Mesenteric fat pad (tissue), 1 donor: ENCODE measurements at regions not wholly inside any gene's neighbourhood (a gene's known extent, or its start where the extent isn't known, plus 50 kb on each side); places are given as distances from the start of the nearest gene placed in this dataset.
"Not testable (repeated sequence)": the region's sequence is repeated elsewhere in the genome, so short reads cannot be mapped to it uniquely, and the experiment has no call there.

ENCODE experiments used
- DNase-seq: peaks from one replicate; pipeline ENCODE4 v3.0.0-alpha.2; 2020; ENCODE audit warnings: low spot score
- donor health status: DM: yes; HTN: yes; CAD: no.

DNA sequence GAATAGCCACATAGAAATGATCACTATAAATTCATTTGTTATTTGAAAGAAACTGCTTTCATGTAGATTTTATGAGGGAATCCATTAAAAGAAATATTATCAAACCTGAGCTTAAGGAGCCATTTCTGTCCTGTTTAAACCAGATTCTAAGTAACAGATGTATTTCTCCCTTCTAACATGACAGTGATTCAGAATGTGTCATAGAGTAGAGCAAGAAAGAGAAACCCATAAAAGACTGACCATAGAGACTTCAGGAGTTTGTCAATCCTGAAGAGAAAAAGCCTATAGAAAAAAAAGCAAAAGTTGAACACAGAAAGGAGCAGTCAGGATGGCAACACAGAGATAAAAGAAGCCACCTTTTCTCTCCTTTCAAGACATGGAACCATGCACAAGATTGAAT, 390.6 kb downstream of the PRIM2 start:
- DNase-seq, result not testable (repeated sequence)

DNA sequence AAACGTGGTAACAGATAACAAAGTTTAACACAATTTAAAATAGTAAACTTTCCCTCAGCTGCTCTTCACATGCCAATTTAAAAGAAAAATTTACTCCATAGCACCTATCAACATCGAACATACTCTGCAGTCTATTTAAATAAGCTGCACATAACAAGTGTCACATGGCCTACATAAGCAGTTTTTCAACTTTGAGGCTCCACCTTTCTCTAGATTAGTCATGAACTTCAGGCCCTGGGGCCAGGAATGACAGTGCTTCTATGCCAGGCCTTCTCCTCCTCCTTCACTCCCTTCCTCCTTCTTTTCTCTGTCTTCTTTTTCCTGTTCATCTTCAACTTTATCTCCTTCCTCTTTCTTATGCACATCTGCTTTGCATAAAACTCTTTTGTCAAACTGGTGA, 405.1 kb downstream of the PRIM2 start:
- not testable (repeated sequence) for DNase-seq

DNA sequence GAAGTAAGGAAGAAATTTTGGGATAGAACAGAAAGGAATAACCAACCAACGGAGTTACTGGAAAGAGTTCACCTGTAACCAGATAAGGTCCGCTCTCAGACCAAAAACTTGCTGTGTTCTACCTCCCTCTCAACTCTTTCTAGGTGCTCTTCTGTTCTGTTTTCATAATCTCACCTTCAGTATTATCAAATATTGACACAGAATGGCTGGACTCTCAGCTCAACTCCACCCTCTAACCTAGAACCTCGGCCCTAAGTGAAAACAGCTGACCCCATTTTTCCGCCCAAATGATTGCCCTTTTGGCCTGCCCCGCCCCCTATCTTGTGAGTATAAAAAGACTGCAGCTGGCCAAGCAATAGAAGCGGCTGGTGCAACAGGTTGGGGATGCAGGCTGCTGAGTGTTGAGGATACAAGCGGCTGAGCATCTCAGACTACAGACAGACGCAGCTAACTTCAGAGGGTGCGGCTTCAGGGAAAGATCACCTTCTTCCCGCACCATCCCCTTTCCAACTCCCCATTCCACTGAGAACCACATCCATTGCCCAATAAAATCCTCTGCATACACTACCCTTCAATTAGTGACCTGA, 406.5 kb downstream of the PRIM2 start:
- DNase-seq, result not testable (repeated sequence)

DNA sequence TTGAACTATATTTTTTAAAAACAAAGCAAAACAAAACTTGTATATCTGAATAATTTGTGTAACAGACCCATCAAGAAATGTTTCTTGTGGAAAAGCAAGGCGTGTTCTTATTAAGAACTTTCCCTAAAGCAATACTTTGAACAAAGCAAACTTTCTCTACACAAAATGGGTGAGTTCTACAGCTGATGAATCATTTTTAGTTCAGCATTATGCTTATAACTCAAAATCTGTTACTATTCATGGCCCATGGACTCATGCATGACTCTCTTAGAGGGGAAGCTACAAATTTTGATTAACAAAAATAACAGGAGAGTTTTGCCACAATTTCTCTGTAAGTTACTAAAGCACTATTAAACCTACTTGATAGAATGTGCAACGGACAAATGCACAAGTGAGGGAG, 412.0 kb downstream of the PRIM2 start:
- DNase-seq, result not testable (repeated sequence)

DNA sequence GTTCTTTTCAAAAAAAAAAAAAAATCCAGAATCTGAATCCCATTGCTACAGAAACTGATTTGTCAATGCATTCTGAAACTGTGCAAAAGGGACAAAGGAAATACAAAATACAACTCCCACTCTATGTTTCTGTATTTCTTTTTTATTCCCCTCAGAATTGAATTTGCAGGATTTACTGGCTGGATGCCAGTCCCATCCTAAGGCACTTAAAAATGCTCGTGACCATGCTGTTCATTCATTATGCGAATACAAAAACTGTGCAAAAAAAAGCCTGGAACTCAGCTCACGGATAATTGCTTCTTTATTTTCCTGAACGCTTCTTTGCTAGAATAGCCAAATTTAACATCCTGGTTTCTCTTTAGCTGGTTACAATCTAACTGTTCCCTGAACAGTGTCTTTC, 413.3 kb downstream of the PRIM2 start:
- not testable (repeated sequence) for DNase-seq

DNA sequence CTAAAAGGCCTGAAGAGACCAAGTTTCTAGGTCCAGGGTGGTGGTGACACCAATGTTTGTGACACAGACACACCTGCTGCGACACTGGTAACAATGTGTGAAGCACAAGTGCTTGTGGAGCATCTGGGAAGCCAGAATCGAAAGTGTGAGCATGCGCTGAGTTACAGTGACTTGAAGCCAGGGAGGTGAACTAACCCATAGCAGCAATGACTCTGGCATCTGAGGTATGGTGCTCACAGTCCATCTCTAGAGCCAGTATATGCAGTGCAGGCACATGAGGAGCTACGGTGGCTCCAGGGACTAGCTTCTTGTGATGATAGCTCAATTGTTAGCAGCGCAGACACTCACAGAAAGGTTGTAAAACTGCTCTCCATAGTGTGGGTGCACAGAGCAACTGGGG, 430.3 kb downstream of the PRIM2 start:
- DNase-seq, result not testable (repeated sequence)

DNA sequence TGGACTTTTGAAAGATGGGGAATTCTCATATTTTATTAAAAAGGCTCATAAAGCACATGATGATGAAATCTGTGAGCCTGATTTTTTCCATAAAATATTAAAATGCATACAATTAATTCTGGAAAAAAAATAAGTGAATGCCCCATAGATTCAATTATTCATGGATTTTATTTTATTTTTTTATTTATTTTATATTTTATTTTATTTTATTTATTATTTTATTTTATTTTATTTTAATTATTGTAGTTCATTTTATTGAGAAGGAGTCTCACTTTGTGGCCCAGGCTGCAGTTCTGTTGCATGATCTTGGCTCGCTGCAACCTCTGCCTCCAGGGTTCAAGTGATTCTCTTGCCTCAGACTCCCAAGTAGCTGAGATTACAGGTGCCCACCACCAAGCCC, 442.4 kb downstream of the PRIM2 start:
- DNase-seq, result not testable (repeated sequence)

DNA sequence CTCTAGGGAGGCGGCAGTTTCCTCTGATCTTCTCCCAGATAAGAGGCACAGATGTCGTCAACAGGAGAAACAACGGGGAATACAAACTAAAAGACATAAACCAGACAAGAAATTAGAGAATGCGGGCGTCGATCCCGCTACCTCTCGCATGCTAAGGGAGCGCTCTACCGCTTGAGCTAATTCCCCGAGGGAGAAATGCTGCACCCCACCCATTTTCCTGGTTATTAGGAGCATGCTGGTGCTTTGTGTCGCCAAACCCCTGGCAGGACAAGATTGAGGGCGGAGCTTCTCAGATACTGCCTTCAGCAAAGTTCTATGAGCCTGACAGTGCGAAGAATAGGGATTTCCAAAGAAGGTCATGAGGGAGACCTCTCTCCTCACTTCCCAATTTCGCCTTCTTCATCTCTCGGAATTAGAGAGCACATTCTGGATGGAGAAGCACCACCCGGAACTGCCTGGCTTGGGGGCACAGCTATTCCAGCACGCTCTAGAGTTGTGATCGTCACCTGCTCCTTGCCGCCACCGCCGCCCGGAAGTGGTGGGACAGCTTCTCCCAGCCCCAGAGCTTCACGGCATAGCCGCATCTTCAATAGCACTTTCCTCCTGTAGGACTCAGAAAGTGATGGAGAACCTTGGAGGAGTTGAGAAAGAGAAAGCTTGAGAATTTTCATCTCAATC, 475.4 kb downstream of the PRIM2 start:
- peak; percentile 47 for DNase-seq

DNA sequence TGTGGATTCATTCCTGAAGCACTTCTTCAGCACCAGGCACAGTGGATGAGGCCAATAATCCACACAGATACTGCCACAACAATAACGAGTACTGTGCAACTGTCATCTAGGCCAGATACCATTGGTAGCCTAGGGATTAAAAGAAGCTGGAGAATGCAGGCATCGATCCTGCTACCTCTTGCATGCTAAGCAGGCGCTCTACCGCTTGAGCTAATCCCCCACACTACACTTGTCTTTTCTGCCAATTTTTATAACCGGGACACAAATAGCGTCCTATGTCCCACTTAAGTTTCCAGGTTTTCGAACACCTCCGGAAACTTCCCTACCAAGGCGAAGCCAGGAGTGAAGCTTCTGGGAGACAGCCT, 475.9 kb downstream of the PRIM2 start:
- DNase-seq, result not testable (repeated sequence)

DNA sequence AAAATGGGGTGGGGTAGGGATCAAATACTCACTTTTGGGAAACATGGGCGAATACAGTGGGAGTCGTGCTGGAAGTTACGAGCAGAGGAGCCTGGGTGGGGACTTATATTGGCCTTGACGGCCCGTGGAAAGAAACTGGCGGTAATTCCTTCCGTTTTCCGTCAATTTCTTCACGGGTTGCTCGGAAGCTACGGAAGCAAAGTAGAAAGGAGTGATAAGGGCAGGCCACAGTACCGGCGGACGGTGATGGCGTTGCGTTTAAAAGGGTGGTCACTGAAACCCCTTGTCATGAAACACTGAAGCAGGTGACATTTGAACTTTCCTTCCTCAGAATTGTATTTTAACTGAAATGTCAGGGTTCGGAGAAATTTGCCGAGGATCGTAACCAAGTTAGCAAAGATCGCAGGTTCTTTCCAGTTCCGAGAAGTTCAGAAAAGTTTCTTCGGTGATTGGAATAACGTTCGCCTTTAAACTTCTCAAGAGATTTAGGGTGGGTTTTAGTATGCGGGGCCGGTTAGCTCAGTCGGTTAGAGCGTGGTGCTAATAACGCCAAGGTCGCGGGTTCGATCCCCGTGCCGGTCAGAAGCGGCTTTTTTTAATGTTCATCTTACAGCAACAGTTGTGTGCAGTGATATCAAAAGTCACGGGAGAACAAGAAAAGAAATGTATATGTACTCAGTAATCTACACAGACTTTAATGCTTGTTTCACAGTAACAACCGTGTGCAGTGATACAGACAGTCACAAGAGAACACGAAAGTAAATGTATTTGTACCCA, 482.5 kb downstream of the PRIM2 start:
- DNase-seq, result not testable (repeated sequence)

DNA sequence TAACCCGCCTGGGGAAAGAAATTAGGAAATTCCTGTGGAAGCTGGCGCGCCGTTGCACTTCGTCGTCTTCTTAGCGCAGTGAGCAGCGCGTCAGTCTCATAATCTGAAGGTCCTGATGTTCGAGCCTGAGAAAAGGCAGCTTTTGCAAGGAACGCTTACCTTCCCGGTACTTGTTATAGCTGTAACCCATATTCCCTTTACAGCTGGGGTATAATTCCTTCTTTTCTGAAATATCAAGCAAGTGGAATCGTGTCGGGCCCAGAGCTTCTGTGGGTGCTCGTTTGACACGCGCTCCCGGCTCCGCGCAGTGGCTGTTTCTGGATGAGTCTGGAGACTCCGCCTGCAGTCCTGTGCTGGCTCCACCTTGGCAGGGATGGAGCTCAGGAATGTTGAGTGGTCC, 491.2 kb downstream of the PRIM2 start:
- DNase-seq, result not testable (repeated sequence)

DNA sequence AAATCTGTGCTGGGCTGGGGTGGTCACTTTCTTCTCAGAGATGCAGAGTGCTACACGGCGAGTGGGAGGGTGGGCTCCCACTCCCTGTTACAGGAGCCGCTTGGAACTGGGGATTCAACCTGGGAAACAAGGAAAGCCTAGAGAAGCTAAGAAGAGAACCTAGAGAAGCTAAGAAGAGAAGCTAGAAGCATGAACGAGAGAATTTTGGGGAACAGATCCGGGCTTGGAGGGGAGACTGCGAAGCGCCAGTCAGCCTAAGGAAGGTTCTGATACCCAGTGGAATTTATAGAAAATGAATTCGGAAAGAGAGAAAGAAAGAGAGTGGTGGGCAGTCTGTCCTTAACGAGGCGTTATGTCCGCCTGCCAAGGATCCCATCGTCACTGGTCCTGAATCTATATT, 492.0 kb downstream of the PRIM2 start:
- DNase-seq, result not testable (repeated sequence)

DNA sequence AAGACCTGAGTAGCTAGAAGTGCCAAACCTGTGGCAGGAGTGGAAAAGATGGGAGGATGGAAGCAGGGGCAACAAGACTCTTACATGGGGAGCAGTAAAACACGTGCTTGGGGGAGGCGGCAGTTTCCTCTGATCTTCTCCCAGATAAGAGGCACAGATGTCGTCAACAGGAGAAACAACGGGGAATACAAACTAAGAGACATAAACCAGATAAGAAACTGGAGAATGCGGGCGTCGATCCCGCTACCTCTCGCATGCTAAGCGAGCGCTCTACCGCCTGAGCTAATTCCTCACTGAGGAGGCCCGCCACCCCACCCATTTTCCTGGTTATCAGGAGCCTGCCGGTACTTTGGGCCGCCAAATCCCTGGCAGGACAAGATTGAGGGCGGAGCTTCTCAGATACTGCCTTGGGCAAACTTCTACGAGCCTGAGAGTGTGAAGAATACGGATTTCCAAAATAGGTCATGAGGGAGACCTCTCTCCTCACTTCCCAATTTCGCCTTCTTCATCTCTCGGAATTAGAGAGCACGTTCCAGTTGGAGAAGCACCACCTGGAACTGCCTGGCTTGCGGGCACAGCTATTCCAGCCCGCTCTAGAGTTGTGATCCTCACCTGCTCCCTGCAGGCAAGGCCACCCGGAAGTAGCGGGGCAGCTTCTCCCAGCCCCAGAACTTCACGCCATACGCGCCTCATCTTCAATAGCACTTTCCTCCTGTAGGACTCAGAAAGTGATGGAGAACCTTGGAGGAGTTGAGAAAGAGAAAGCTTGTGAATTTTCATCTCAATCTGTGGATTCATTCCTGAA, 496.0 kb downstream of the PRIM2 start:
- DNase-seq, result not testable (repeated sequence)

DNA sequence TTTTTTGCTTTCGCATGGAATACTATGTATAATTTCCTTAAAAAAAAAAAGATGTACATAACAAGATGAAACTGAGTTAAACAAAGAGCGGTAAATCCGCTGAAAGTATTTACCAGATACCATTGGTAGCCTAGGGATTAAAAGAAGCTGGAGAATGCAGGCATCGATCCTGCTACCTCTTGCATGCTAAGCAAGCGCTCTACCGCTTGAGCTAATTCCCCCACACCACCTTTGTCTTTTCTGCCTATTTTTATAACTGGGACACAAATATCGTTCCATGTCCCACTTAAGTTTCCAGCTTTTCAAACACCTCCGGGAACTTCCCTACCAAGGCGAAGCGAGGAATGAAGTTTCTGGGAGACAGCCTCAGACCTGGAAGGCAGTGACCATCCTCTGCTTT, 498.4 kb downstream of the PRIM2 start:
- DNase-seq, result not testable (repeated sequence)

DNA sequence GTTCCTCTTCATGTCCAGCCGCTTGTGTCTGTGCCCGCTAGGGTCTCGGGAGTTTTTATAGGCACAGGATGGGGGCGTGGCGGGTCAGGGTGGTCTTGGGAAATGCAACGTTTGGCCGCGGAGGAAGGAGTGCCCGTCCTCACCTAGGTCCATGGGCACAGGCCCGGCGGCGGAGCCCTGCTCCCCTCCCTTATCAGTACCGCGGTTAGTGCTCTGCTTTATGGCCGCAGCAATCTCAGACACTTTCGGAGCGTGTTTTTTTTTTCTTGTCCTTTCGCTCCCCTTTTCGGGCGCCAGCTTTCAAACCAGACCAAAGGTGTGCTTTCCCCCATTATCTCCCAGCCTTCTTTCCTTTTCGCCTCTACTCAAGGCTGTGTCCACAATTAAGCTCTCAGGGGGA, 503.9 kb downstream of the PRIM2 start:
- not testable (repeated sequence) for DNase-seq

DNA sequence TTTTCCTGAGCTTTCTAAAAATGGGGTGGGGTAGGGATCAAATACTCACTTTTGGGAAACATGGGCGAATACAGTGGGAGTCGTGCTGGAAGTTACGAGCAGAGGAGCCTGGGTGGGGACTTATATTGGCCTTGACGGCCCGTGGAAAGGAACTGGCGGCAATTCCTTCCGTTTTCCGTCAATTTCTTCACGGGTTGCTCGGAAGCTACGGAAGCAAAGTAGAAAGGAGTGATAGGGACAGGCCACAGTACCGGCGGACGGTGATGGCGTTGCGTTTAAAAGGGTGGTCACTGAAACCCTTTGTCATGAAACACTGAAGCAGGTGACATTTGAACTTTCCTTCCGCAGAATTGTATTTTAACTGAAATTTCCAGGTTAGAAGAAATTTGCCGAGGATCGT, 505.0 kb downstream of the PRIM2 start:
- DNase-seq, result not testable (repeated sequence)

DNA sequence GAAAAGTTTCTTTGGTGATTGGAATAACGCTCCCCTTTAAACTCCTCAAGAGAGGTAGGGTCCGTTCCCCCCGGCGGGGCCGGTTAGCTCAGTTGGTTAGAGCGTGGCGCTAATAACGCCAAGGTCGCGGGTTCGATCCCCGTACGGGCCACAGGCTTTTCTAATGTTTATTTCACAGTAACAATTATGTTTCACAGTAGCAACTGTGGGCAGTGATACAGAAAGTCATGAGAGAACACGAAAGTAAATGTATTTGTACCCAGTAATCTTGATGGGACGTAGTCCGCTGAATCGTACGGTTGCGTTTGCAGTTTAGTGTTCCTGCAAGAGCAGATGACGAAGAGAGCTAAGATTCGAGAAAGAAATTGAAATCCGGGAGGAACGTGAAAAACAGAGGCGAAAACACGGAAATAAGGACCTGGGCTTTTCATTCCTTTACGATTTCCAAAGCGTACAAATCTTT, 505.5 kb downstream of the PRIM2 start:
- DNase-seq, result no peak

DNA sequence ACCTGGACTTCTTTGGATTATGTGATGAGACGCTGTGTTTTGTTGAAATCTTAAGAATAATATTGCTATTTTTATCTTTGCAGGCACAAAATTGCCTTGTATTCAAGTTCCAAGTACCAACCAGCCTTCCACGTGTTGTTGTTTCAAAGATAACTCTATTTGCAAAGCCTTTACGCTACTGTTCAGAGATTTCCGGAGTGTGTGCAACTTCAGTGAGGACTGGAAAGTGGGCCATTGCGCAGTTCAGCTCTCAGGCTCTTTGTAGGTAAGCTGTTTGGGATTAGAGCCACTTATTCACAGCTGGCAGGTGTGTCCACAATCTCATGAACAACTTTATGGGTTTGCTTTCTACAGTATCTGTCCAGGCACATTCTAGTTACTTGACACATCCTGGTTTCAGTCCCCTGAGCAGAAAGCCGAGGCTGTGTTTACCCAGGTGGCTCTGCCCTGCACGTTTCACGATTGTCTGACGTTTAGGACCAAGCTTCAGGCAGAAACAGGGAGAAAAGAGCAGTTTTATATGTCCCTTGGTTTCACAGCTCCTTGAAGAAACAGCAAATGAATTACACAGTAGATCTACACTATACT, 520.3 kb downstream of the PRIM2 start:
- DNase-seq, result not testable (repeated sequence)

DNA sequence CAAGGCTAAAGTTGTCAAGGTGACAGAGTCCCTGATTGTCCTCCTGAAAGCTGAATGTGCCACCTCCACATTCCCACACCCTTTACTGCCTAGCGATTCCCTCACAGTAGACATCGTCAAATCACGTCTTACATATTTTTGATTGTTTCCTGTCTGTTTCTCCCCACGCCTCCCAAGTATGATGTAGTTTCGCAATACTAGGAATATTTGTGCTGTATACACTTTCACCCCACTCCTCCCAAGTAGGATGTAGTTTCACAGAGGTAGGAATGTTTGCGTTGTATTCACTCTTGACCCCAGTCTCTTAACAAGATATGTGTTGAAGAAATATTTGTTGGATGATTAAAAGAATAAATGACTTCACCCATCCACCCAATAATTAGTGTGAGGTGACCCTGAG, 524.1 kb downstream of the PRIM2 start:
- DNase-seq, result not testable (repeated sequence)

DNA sequence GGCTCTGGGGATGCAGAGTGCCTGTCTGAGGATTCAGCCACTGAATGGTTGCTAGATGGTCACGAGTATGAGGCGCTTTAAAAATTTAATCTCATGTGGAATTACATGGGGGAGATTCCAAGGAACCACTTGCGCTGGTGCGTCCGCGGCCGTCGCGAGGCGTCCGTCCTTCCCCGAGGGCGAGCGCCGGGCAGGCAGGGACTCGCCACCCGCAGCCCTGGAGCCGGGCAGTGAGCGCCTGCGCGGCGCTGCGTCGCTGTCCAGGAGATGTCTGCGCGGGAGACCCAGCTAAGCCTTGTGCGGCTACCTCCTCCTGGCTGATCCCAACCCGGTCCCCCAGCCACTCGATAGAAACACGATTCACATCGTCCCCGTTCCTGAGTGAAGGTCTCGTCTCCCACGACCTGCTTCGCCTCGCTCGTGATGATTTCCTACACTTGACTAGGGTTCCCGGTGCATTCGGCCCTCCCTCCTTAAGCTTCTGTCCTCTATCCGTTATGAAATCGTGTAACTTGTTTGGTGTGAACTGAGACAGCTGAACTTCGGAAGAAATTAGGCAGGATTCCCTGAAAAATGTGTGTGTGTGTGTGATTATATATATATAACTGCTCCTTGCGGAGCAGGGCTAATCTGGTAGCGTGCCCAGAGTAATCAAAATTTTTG, 536.4 kb downstream of the PRIM2 start:
- not testable (repeated sequence) for DNase-seq
